Esophagus muscularis mucosa (tissue), 4 donors: ENCODE measurements at regions not wholly inside any gene's neighbourhood (a gene's known extent, or its start where the extent isn't known, plus 50 kb on each side); places are given as distances from the start of the nearest gene placed in this dataset.

ENCODE experiments used
- DNase-seq: peaks from one replicate; pipeline ENCODE4 v3.0.0-alpha.2; 2017; ENCODE audit errors: extremely low spot score
- H3K27ac ChIP-seq, 4 donors: fragments of 200-600 bp; sonication (generic); replicated peaks in 1 of 4; 1 replicate in 3 of 4; 2 replicates in 1 of 4; pipeline ENCODE4 v1.5.1; 2016 to 2019; ENCODE audit warnings: mild to moderate bottlenecking in 1 of 4
- H3K27me3 ChIP-seq, 4 donors: fragments of 200-600 bp; sonication (generic); one replicate each; pipeline versions ENCODE4 v1.5.1 to v1.6.0; 2016 to 2019
- H3K36me3 ChIP-seq, 4 donors: fragments of 200-600 bp; sonication (generic); one replicate each; pipeline ENCODE4 v1.5.1; 2016 to 2019
- H3K4me1 ChIP-seq, 4 donors: fragments of 200-600 bp; sonication (generic); one replicate each; pipeline ENCODE4 v1.5.1; 2016 to 2019
- H3K4me3 ChIP-seq, 4 donors: fragments of 200-600 bp; sonication (generic); 1 replicate in 2 of 4; 2 replicates in 2 of 4; pipeline ENCODE4 v1.5.1; 2016 to 2019; ENCODE audit warnings: mild to moderate bottlenecking in 4 of 4, moderate library complexity in 1 of 4
- H3K9me3 ChIP-seq, 4 donors: fragments of 200-600 bp; sonication (generic); 1 replicate in 3 of 4; 2 replicates in 1 of 4; pipeline ENCODE4 v1.5.1; 2016 to 2019
- CTCF ChIP-seq, 3 experiments: fragments of 200-600 bp in 2 of 3; fragments of 450-650 bp in 1 of 3; sonication (generic) in 2 of 3; IDR thresholded peaks; one replicate each; pipeline ENCODE4 v1.5.1; 2017 to 2019; ENCODE audit warnings: antibody characterized with exemption in 3 of 3, mild to moderate bottlenecking in 2 of 3, moderate library complexity in 1 of 3
- EP300 ChIP-seq: sonication (generic); formaldehyde crosslinking; IDR thresholded peaks from one replicate; pipeline ENCODE4 v1.6.1; 2017; ENCODE audit warnings: antibody characterized with exemption
- POLR2A ChIP-seq: fragments of 450-650 bp; IDR thresholded peaks from one replicate; pipeline ENCODE4 v1.6.1; 2017; ENCODE audit warnings: antibody characterized with exemption, moderate library complexity, mild to moderate bottlenecking, low read depth
- POLR2AphosphoS5 ChIP-seq, 2 donors: sonication (generic); formaldehyde crosslinking; IDR thresholded peaks; one replicate each; pipeline ENCODE4 v1.6.1; 2017; ENCODE audit warnings: antibody characterized with exemption in 2 of 2
- WGBS: methylation state at CpG from one replicate; pipeline ENCODE4 v1.1.5; 2018; 5-methylcytosine and 5-hydroxymethylcytosine counted together
- intact Hi-C: fragments of 100-400 bp; cut with DNase I; formaldehyde crosslinking; loops from one replicate; pipeline ENCODE4 v1.15.1; 2023

GRCh38 chr11:106321601-106322000 lies 244.1 kb downstream of the AASDHPPT start:
- no peak overlapping the region for H3K4me3 ChIP-seq
- H3K4me1 ChIP-seq: no peaks in the 10 kb centered on the region
- intact Hi-C loops: no loop called here
- no peak for DNase-seq
- H3K36me3 ChIP-seq: no peaks in the 10 kb centered on the region
- WGBS: 96% methylated on average over 1 of the region's 1 CpG
- H3K27ac ChIP-seq: no peak overlapping the region
- H3K27me3 ChIP-seq: no peaks in the 10 kb centered on the region
- H3K9me3 ChIP-seq: no peaks in the 10 kb centered on the region
- TF ChIP-seq EP300: no peak
- no peak for TF ChIP-seq POLR2AphosphoS5 (IDR thresholded peaks at IDR 0.05)
- no peak for TF ChIP-seq CTCF (IDR thresholded peaks at IDR 0.05)
- TF ChIP-seq POLR2A: no peak

GRCh38 chr11:106322106-106322505 lies 244.6 kb downstream of the AASDHPPT start:
- DNase-seq: no peak
- no peaks in the 10 kb centered on the region for H3K27me3 ChIP-seq
- TF ChIP-seq POLR2A: no peak
- no peak for TF ChIP-seq CTCF (IDR thresholded peaks at IDR 0.05)
- TF ChIP-seq POLR2AphosphoS5 (IDR thresholded peaks at IDR 0.05): no peak
- no peak for TF ChIP-seq EP300
- H3K4me1 ChIP-seq: no peaks in the 10 kb centered on the region
- 64% methylated on average over 2 of the region's 2 CpGs for WGBS
- H3K36me3 ChIP-seq: no peaks in the 10 kb centered on the region
- no peak overlapping the region for H3K4me3 ChIP-seq
- H3K9me3 ChIP-seq: no peaks in the 10 kb centered on the region
- intact Hi-C loops: no loop called here
- H3K27ac ChIP-seq: no peak overlapping the region

- TF ChIP-seq POLR2A (no peak), EP300 (no peak), POLR2AphosphoS5 (IDR thresholded peaks at IDR 0.05) (no peak), CTCF (IDR thresholded peaks at IDR 0.05) (no peak)
- no peaks in the 10 kb centered on the region for H3K4me1 ChIP-seq
- DNase-seq: no peak
- no peaks in the 10 kb centered on the region for H3K36me3 ChIP-seq
- intact Hi-C loops: no loop called here
- 74% methylated on average over 3 of the region's 3 CpGs for WGBS
- H3K4me3 ChIP-seq: no peak overlapping the region
- H3K27ac ChIP-seq: no peak overlapping the region
- H3K9me3 ChIP-seq: no peaks in the 10 kb centered on the region
- no peaks in the 10 kb centered on the region for H3K27me3 ChIP-seq
Observed at GRCh38 chr11:106326087-106326486, 248.6 kb downstream of the AASDHPPT start.

- WGBS: 79% methylated on average over 3 of the region's 3 CpGs
- DNase-seq: no peak
- no peak overlapping the region for H3K4me3 ChIP-seq
- no peak for TF ChIP-seq CTCF (IDR thresholded peaks at IDR 0.05)
- TF ChIP-seq POLR2A: no peak
- TF ChIP-seq EP300: no peak
- H3K4me1 ChIP-seq: no peaks in the 10 kb centered on the region
- H3K9me3 ChIP-seq: no peaks in the 10 kb centered on the region
- H3K36me3 ChIP-seq: no peaks in the 10 kb centered on the region
- intact Hi-C loops: no loop called here
- no peak overlapping the region for H3K27ac ChIP-seq
- H3K27me3 ChIP-seq: no peaks in the 10 kb centered on the region
Observed at GRCh38 chr11:106327134-106327533, 249.7 kb downstream of the AASDHPPT start.

- intact Hi-C loops: no loop called here
- H3K36me3 ChIP-seq: no peaks in the 10 kb centered on the region
- H3K27ac ChIP-seq: no peak overlapping the region
- no peaks in the 10 kb centered on the region for H3K9me3 ChIP-seq
- DNase-seq: no peak
- H3K4me3 ChIP-seq: no peak overlapping the region
- no peak for TF ChIP-seq POLR2AphosphoS5 (IDR thresholded peaks at IDR 0.05)
- TF ChIP-seq POLR2A: no peak
- TF ChIP-seq CTCF (IDR thresholded peaks at IDR 0.05): no peak
- TF ChIP-seq EP300: no peak
- H3K4me1 ChIP-seq: no peaks in the 10 kb centered on the region
- H3K27me3 ChIP-seq: no peaks in the 10 kb centered on the region
Observed at GRCh38 chr11:106327637-106328036, 250.2 kb downstream of the AASDHPPT start.
